Naive thymus-derived CD8-positive, alpha-beta T cell (primary cell): ENCODE measurements at regions not wholly inside any gene's neighbourhood (a gene's known extent, or its start where the extent isn't known, plus 50 kb on each side); places are given as distances from the start of the nearest gene placed in this dataset.
"Not testable (repeated sequence)": the region's sequence is repeated elsewhere in the genome, so short reads cannot be mapped to it uniquely, and the experiment has no call there.

Source experiments
- ATAC-seq, 2 donors: fragments of 150-1000 bp; cut with Tn5 transposase in 1 of 2; sonication (Bioruptor Pico), chemical (Tn5 transposase) in 1 of 2; 1 replicate in 1 of 2; 2 replicates in 1 of 2; pipeline ENCODE4 v1.10.0; 2021; ENCODE audit warnings: mild to moderate bottlenecking in 2 of 2, moderate library complexity in 2 of 2
- POLR2A ChIA-PET: fragments of 350-600 bp; sonication (Branson Sonifier 250); formaldehyde crosslinking; loops from one replicate; lab custom pipeline; 2021; ENCODE audit warnings: antibody characterized with exemption; lab: Charles Lee
- DNase-seq, 10 donors: peaks; one replicate each; pipeline versions ENCODE4 v3.0.0 to v3.0.0-alpha.2; 2020 to 2022
- H3K27ac Mint-ChIP-seq, 10 donors: one replicate each; pipeline ENCODE4 v1.8.0; 2020 to 2022; ENCODE audit warnings: mild to moderate bottlenecking in 10 of 10, mixed read lengths in 10 of 10, moderate library complexity in 4 of 10, inconsistent platforms in 1 of 10
- H3K27me3 Mint-ChIP-seq, 5 donors: one replicate each; pipeline ENCODE4 v1.8.0; 2021 to 2022; ENCODE audit warnings: mixed read lengths in 5 of 5
- H3K36me3 Mint-ChIP-seq, 3 donors: one replicate each; pipeline ENCODE4 v1.8.0; 2020 to 2022; ENCODE audit warnings: mixed read lengths in 3 of 3, mild to moderate bottlenecking in 2 of 3, inconsistent platforms in 1 of 3
- H3K4me1 Mint-ChIP-seq, 4 donors: one replicate each; pipeline ENCODE4 v1.8.0; 2021 to 2022; ENCODE audit warnings: mixed read lengths in 4 of 4
- H3K4me3 Mint-ChIP-seq, 10 donors: one replicate each; pipeline ENCODE4 v1.8.0; 2020 to 2022; ENCODE audit warnings: mild to moderate bottlenecking in 10 of 10, mixed read lengths in 10 of 10, moderate library complexity in 6 of 10, inconsistent platforms in 1 of 10
- H3K9me3 Mint-ChIP-seq, 9 donors: one replicate each; pipeline ENCODE4 v1.8.0; 2020 to 2022; ENCODE audit warnings: mixed read lengths in 9 of 9, mild to moderate bottlenecking in 3 of 9, inconsistent platforms in 1 of 9, moderate library complexity in 1 of 9

GRCh38 chr3:78076379-78076778 lies 1036.5 kb downstream of the ROBO2 start:
- Mint-ChIP-seq H3K4me1 (no peaks in the 10 kb centered on the region), H3K9me3 (peaks cover 0 to 32% (median 8%) of the 10 kb centered on the region in 9 donors), H3K27ac (no peak overlapping the region), H3K27me3 (no peaks in the 10 kb centered on the region), H3K4me3 (no peak overlapping the region), H3K36me3 (no peaks in the 10 kb centered on the region)
- ATAC-seq (no peak), DNase-seq (no peak)
- POLR2A ChIA-PET = no interaction called here

GRCh38 chr3:78077178-78077577 lies 1037.3 kb downstream of the ROBO2 start:
- DNase-seq (no peak), ATAC-seq (no peak)
- Mint-ChIP-seq H3K4me3 (no peak overlapping the region), H3K27me3 (no peaks in the 10 kb centered on the region), H3K36me3 (no peaks in the 10 kb centered on the region), H3K9me3 (peaks cover 0 to 32% (median 8%) of the 10 kb centered on the region in 9 donors), H3K4me1 (no peaks in the 10 kb centered on the region), H3K27ac (no peak overlapping the region)
- POLR2A ChIA-PET = no interaction called here

GRCh38 chr3:78077842-78078241 lies 1037.9 kb downstream of the ROBO2 start:
- DNase-seq = no peak
- no peaks in the 10 kb centered on the region for H3K27me3 Mint-ChIP-seq
- H3K9me3 Mint-ChIP-seq = peaks cover 0 to 31% (median 8%) of the 10 kb centered on the region in 9 donors
- H3K27ac Mint-ChIP-seq = no peak overlapping the region
- no peaks in the 10 kb centered on the region for H3K36me3 Mint-ChIP-seq
- H3K4me3 Mint-ChIP-seq = no peak overlapping the region
- POLR2A ChIA-PET = no interaction called here
- H3K4me1 Mint-ChIP-seq = no peaks in the 10 kb centered on the region
- no peak for ATAC-seq

GRCh38 chr3:78079514-78079913 lies 1039.6 kb downstream of the ROBO2 start:
- ATAC-seq (no peak), DNase-seq (no peak)
- Mint-ChIP-seq H3K27ac (no peak overlapping the region), H3K9me3 (peaks cover 0 to 28% (median 8%) of the 10 kb centered on the region in 9 donors), H3K36me3 (no peaks in the 10 kb centered on the region), H3K27me3 (no peaks in the 10 kb centered on the region), H3K4me1 (no peaks in the 10 kb centered on the region), H3K4me3 (no peak overlapping the region)
- POLR2A ChIA-PET = no interaction called here

GRCh38 chr3:78086150-78086549 lies 1046.3 kb downstream of the ROBO2 start:
- H3K4me3 Mint-ChIP-seq = no peak overlapping the region
- POLR2A ChIA-PET = no interaction called here
- no peaks in the 10 kb centered on the region for H3K4me1 Mint-ChIP-seq
- DNase-seq = no peak
- no peak overlapping the region for H3K27ac Mint-ChIP-seq
- H3K9me3 Mint-ChIP-seq = peaks cover 0 to 22% (median 5%) of the 10 kb centered on the region in 9 donors
- no peaks in the 10 kb centered on the region for H3K27me3 Mint-ChIP-seq
- no peak for ATAC-seq
- H3K36me3 Mint-ChIP-seq = no peaks in the 10 kb centered on the region

GRCh38 chr3:78087134-78087533 lies 1047.2 kb downstream of the ROBO2 start:
- no peak overlapping the region for H3K27ac Mint-ChIP-seq
- peaks cover 0 to 32% (median 6%) of the 10 kb centered on the region in 9 donors for H3K9me3 Mint-ChIP-seq
- H3K4me3 Mint-ChIP-seq = no peak overlapping the region
- ATAC-seq (no peak), DNase-seq (no peak)
- no peaks in the 10 kb centered on the region for H3K4me1 Mint-ChIP-seq
- H3K27me3 Mint-ChIP-seq = no peaks in the 10 kb centered on the region
- POLR2A ChIA-PET = no interaction called here
- H3K36me3 Mint-ChIP-seq = peaks cover 0 to 5% (median 0%) of the 10 kb centered on the region in 3 donors

GRCh38 chr3:78088006-78088405 lies 1048.1 kb downstream of the ROBO2 start:
- peaks cover 0 to 5% (median 0%) of the 10 kb centered on the region in 3 donors for H3K36me3 Mint-ChIP-seq
- DNase-seq = no peak
- no peak overlapping the region for H3K27ac Mint-ChIP-seq

GRCh38 chr3:78090382-78090781 lies 1050.5 kb downstream of the ROBO2 start:
- no peak overlapping the region for H3K27ac Mint-ChIP-seq
- no peak for ATAC-seq
- peaks cover 5 to 43% (median 7%) of the 10 kb centered on the region in 9 donors for H3K9me3 Mint-ChIP-seq
- DNase-seq = no peak
- H3K27me3 Mint-ChIP-seq = no peaks in the 10 kb centered on the region
- H3K4me1 Mint-ChIP-seq = no peaks in the 10 kb centered on the region
- peaks cover 0 to 5% (median 0%) of the 10 kb centered on the region in 3 donors for H3K36me3 Mint-ChIP-seq
- H3K4me3 Mint-ChIP-seq = no peak overlapping the region
- POLR2A ChIA-PET = no interaction called here

More at GRCh38 chr3:78088006-78088405, 1048.1 kb downstream of the ROBO2 start:
- Mint-ChIP-seq H3K27me3 (no peaks in the 10 kb centered on the region), H3K4me1 (no peaks in the 10 kb centered on the region), H3K9me3 (peaks cover 0 to 36% (median 4%) of the 10 kb centered on the region in 9 donors), H3K4me3 (no peak overlapping the region)
- POLR2A ChIA-PET = no interaction called here
- ATAC-seq = no peak

GRCh38 chr3:78091478-78092119 lies 1051.7 kb downstream of the ROBO2 start:
- POLR2A ChIA-PET = no interaction called here
- H3K4me1 Mint-ChIP-seq = no peaks in the 10 kb centered on the region
- peaks cover 0 to 5% (median 0%) of the 10 kb centered on the region in 3 donors for H3K36me3 Mint-ChIP-seq
- H3K27me3 Mint-ChIP-seq = no peaks in the 10 kb centered on the region
- no peak overlapping the region for H3K4me3 Mint-ChIP-seq
- H3K9me3 Mint-ChIP-seq = peaks cover 5 to 43% (median 8%) of the 10 kb centered on the region in 9 donors
- no peak overlapping the region for H3K27ac Mint-ChIP-seq
- DNase-seq = no peak
- no peak for ATAC-seq

GRCh38 chr3:78092574-78092973 lies 1052.7 kb downstream of the ROBO2 start:
- POLR2A ChIA-PET, H3K36me3 Mint-ChIP-seq, H3K27me3 Mint-ChIP-seq, H3K27ac Mint-ChIP-seq, DNase-seq, ATAC-seq, H3K4me1 Mint-ChIP-seq, H3K4me3 Mint-ChIP-seq: not testable (repeated sequence)
- peaks cover 5 to 39% (median 9%) of the 10 kb centered on the region in 9 donors for H3K9me3 Mint-ChIP-seq

- no peak for ATAC-seq
- Mint-ChIP-seq H3K9me3 (peaks cover 4 to 35% (median 12%) of the 10 kb centered on the region in 9 donors), H3K27ac (no peak overlapping the region), H3K36me3 (peaks cover 0 to 2% (median 0%) of the 10 kb centered on the region in 3 donors), H3K4me1 (no peaks in the 10 kb centered on the region), H3K27me3 (no peaks in the 10 kb centered on the region), H3K4me3 (no peak overlapping the region)
- no peak for DNase-seq
- POLR2A ChIA-PET = no interaction called here
Observed at GRCh38 chr3:78096488-78097255, 1056.8 kb downstream of the ROBO2 start.

- no peaks in the 10 kb centered on the region for H3K4me1 Mint-ChIP-seq
- no peaks in the 10 kb centered on the region for H3K36me3 Mint-ChIP-seq
- no peak overlapping the region for H3K27ac Mint-ChIP-seq
- ATAC-seq (no peak), DNase-seq (no peak)
- H3K27me3 Mint-ChIP-seq = no peaks in the 10 kb centered on the region
- H3K4me3 Mint-ChIP-seq = no peak overlapping the region
- peaks cover 3 to 24% (median 11%) of the 10 kb centered on the region in 9 donors for H3K9me3 Mint-ChIP-seq
- POLR2A ChIA-PET = no interaction called here
Observed at GRCh38 chr3:78098367-78098766, 1058.5 kb downstream of the ROBO2 start.

- H3K27me3 Mint-ChIP-seq = no peaks in the 10 kb centered on the region
- no peak for ATAC-seq
- no peak for DNase-seq
- H3K9me3 Mint-ChIP-seq = peaks cover 0 to 6% (median 2%) of the 10 kb centered on the region in 9 donors
- no peak overlapping the region for H3K27ac Mint-ChIP-seq
- H3K36me3 Mint-ChIP-seq = no peaks in the 10 kb centered on the region
- no peaks in the 10 kb centered on the region for H3K4me1 Mint-ChIP-seq
- POLR2A ChIA-PET = no interaction called here
- H3K4me3 Mint-ChIP-seq = no peak overlapping the region
Observed at GRCh38 chr3:78101384-78101783, 1061.5 kb downstream of the ROBO2 start.
